ENCODE measurements at regions not wholly inside any gene's neighbourhood (a gene's known extent, or its start where the extent isn't known, plus 50 kb on each side); places are given as distances from the start of the nearest gene placed in this dataset.
"Not testable (repeated sequence)": the region's sequence is repeated elsewhere in the genome, so short reads cannot be mapped to it uniquely, and the experiment has no call there.

GRCh38 chr3:72266921-72267524, 482.1 kb upstream of the PROK2 start:
- TF ChIP-seq, protein P1, sequence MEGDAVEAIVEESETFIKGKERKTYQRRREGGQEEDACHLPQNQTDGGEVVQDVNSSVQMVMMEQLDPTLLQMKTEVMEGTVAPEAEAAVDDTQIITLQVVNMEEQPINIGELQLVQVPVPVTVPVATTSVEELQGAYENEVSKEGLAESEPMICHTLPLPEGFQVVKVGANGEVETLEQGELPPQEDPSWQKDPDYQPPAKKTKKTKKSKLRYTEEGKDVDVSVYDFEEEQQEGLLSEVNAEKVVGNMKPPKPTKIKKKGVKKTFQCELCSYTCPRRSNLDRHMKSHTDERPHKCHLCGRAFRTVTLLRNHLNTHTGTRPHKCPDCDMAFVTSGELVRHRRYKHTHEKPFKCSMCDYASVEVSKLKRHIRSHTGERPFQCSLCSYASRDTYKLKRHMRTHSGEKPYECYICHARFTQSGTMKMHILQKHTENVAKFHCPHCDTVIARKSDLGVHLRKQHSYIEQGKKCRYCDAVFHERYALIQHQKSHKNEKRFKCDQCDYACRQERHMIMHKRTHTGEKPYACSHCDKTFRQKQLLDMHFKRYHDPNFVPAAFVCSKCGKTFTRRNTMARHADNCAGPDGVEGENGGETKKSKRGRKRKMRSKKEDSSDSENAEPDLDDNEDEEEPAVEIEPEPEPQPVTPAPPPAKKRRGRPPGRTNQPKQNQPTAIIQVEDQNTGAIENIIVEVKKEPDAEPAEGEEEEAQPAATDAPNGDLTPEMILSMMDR (IDR thresholded peaks at IDR 0.05) = not testable (repeated sequence)
- TF ChIP-seq EZH2phosphoT487 (IDR thresholded peaks at IDR 0.05) = not testable (repeated sequence)
